GM19372 (cell line): ENCODE measurements at regions not wholly inside any gene's neighbourhood (a gene's known extent, or its start where the extent isn't known, plus 50 kb on each side); places are given as distances from the start of the nearest gene placed in this dataset.
"Not testable (repeated sequence)": the region's sequence is repeated elsewhere in the genome, so short reads cannot be mapped to it uniquely, and the experiment has no call there.

Source experiments
- ATAC-seq: cut with Tn5 transposase; IDR thresholded peaks from one replicate; pipeline ENCODE4 v1.9.1; 2021; ENCODE audit warnings: mild to moderate bottlenecking, low read depth, moderate library complexity; ENCODE audit not compliant: unreplicated experiment

DNA sequence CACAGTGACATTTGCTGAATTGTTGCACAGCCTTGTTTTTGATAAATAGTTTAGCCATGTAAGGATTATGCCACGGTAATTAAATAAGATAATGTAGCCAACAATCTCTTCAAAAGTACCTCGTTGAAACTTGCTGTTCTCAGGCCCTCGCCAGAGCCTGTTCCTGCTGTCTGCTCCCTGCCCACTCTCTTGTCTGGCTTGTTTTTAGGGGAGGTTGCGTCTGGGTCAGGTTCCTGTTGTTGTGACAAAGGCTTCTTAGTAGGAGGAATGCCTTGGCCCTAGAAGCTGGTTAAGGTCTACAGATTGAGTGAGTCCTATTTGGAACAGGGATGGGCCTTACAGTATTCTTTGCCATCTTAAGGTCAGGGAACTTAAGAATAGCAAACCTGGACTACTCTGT, 294.0 kb upstream of the NOTCH2NLA start:
- not testable (repeated sequence) for ATAC-seq

DNA sequence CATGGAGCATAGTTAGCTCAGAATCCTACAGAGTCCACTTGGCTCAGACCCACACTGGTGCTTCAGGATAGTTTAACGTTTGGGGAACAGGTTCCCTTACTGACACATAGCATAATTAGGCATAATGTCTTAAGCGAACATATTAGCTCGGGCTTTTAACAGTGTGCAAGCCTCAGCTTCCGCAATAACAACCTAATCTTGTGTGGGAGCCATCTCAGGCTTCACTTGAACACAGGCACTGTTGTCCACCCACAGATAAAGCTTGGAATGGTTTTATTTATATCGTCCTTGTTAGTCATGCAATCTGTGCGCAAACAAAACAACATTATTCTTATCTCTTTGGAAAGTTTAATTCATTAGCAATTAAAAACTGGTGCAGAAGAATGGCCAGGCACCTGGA, 293.5 kb upstream of the NOTCH2NLA start:
- ATAC-seq: not testable (repeated sequence)

DNA sequence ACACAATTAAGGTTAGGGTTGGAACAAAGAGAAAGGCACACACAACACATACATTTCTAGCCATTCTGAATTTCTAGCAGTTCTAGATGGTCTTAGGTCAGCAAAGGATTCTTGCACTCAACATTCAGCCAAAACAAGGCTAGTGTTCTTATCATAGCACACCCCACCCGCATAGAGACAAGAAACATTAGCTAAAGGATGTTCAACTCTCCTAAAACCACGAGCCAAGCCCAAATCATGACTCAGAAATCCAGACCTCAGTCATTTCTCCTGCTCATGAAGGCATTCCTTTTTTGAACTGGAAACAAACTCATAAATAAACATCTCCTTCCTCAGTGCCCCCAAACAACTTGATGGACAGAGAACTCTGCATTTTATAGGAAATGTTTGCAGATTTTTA, 293.0 kb upstream of the NOTCH2NLA start:
- ATAC-seq: not testable (repeated sequence)

DNA sequence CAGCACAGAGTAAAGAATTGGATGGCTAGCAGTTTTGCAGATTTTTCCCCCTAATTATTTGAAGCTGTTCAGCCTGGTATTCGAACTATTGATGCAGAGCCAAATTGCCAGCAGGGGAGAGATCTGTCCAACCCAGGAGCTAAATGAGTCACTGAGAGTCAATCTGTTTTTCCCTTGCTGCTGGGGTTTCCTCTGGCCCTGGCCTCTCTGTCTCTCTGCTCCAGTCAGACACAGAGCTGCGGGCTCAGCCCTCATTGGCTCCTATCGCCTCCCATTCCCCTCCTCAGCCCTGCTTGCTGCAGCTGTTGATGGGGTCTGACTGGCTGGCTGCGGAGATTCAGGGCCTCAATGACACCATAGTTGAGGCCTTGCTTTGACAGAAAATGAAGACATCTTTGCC, 284.9 kb upstream of the NOTCH2NLA start:
- ATAC-seq: not testable (repeated sequence)

DNA sequence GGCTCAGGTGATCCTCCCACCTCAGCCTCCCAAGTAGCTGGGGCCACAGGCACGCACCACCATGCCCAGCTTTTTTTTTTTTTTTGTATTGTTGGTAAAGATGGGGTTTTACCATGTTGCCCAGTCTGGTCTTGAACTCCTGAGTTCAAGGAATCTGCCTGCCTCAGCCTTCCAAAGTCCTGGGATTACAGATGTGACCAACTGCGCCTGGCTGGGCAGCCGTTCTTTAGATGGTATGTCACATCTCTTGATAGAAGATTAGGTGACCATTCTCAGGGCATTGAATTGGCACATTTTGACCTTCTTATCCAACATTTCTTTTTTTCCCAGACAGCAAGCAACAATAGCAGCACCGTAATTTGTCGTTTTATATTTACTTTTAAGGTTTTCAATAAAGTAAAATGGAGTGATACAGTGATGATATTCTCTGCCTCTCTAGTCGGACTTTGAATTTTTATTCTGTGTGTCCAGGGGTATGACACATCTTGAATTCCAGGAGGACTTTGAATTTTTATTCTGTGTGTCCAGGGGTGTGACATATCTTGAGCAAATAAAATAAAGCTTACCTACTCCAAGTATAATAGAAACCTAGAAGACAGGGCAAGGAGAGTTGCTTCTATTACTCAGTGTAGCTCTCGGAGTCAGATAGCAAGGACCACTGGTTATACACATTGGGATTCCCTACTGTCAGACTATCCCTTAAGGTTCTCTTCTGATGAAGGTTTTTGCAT, 282.4 kb upstream of the NOTCH2NLA start:
- ATAC-seq: not testable (repeated sequence)

DNA sequence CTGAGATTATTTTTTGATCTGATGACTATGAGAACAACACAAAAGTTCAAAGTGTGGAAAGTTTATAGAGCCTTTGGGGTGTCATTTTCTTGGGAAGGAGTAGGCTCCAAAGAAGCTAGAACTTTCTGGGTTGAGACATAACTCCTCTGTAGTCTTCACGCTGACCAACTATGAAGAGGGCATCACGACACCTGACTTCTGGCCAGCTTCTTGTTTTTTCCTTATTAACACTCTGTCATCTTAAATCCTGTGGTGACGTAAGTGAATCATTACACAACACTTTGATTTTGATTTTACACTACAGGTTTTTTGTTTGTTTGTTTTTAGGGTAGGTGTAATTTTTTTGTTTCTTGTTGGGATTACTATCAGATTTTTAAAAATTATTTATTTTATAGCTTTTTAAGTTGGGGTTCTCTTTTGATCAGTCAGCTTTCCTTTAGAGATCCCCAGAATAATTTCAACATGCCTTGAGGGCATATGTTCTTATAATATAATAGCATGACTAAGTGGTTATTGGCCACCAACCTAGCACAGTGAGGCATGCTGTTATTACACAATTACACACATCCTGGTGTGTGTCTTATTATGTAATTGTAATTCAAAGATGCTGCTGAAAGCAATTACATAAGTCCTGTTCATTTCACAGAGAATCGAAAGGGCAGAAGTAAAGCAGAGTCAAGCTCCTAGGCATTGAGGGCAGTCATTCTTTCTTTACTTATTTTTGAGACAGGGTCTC, 281.6 kb upstream of the NOTCH2NLA start:
- not testable (repeated sequence) for ATAC-seq

DNA sequence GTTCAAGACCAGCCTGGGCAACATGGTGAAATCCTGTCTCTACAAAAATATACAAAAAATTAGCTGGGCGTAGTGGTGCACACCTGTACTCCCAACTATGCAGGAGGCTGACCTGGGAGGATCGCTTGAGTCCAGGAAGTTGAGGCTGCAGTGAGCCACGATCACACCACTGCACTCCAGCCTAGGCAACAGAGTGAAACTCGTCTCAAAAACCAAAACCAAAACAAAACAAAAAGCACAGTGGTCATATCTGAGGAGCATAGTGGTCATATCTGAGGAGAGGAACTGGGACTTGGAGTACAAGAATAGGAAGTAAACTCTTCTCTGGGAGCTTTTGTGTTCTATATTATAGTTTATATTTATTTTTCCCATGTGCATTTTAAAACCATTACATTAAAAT, 275.3 kb upstream of the NOTCH2NLA start:
- ATAC-seq: not testable (repeated sequence)

DNA sequence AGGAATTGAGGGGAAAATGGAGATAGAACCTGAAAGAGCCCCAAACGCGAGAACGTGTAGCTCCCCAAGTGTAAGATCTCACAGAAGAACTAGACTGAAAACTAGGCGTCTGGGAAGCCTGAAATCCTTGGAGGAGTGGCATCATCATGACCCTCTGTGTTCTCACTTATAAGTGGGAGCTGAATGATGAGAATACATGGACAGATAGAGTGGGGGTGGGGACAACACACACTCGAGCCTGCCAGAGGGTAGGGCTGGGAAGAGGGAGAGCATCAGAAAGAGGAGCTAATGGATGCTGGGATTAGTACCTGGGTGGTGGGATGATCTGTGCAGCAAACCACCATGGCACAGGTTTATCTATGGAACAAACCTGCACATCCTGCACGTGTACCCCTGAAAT, 258.7 kb upstream of the NOTCH2NLA start:
- ATAC-seq: not testable (repeated sequence)

DNA sequence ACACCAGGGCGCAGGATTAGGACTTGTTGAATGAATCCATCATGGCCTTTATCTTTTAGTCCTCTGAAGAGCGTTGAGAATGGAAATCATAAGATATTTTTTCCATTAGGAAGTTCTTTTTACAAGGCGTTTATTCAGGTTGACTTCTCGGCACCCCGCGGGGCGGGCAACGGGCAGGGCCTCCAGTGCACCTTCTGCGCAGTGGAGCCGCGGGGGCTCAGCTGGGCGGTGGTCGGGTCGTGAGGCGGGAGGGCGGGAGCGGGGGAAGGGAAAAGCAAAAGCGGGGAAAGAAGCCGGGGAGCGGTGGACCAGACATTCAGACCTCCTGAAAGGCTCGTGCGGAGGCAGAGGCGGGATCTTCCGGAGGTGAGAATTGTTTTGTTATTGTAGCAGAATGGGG, 258.3 kb upstream of the NOTCH2NLA start:
- not testable (repeated sequence) for ATAC-seq

DNA sequence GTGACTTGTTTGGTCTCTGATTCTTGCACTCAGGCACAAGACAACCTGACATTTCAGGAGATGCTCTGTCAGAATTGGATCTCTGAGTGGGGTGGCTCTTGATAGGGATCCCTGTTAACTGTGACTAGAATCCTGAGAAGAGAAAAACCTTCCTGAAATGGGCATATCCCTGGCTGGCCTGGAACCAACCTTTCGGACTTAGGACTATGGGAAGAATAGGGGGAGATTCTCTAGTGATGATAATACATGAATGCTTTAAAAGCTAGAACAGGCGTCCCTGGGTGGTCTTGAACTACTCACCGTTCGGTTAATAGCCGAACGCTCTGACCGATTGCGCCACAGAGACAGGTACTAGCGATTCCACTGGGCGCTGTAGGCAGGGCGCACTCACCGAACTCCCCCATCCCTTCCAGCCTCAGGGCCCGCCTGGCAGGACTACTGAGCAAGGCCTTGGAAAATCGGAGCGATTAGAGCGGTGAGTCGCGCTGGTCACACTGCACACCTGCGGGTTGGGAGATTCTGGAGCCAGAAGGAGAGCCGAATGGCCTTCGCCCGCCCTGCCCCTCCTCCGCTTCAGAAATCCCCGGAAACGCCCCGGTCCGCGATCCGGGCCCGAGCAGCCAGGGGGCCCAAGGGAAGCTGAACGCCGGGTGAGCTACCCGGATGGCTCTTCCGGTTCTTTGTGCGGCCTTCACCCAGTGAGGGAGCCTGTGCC, 257.6 kb upstream of the NOTCH2NLA start:
- ATAC-seq: not testable (repeated sequence)

DNA sequence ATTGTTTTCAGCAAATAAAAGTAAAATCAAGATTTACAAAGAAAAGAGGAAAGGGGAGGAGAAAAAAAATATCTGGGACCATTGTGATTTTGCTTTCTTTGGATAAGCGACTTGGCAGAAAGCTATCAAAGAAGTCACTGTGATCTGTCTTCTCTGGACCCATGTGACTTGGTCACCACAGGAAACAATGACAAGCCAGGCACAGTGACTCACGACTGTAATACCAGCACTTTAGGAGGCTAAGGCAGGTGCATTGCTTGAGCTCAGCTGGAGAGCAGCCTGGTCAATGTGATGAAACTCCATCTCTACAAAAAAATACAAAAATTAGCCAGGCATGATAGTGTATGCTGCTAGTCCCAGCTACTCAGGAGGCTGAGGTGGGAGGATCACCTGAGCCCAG, 255.4 kb upstream of the NOTCH2NLA start:
- not testable (repeated sequence) for ATAC-seq

DNA sequence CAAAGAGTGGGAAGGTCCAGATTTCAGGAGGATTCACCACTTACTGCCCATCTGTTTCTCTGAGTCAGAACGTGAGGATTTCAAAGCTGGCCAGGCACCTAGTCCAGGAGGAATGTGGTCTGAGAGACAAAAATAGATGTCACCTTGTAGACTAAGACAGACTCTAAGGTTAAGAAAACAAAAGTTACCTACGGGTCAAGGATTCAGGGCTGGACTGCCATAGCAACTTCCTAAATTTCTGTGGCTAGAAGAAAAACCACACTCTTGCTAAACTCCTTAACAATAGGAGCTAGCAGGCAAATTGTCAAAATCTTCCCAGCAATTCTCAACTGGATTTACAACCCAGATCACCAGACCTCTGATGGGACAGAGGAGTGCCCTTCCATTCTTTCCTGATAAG, 250.4 kb upstream of the NOTCH2NLA start:
- not testable (repeated sequence) for ATAC-seq

DNA sequence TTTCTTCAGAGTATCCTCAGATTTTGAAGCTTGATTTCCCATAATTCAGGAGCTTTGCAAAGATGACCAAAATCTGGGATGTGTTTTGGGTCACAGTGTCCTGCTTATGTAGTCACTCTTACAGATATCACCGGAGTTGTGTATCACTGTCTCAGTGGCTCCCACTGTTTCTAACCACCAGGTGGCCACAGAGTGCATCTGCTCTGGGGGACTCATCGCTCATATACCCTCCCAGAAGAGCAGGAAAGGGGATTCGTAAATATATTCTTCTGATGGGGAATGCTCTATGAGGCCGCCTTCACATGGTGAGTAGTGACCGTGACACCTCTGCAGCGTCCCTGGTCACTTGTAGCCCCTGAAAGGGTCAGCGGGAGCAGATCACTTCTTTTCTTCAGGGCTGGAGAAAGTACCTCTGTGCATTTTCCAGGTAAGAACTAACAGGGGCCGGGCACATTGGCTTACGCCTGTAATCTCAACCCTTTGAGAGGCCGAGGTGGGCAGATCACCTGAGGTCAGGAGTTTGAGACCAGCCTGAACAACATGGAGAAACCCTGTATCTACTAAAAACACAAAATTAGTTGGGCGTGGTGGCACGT, 249.4 kb upstream of the NOTCH2NLA start:
- not testable (repeated sequence) for ATAC-seq

DNA sequence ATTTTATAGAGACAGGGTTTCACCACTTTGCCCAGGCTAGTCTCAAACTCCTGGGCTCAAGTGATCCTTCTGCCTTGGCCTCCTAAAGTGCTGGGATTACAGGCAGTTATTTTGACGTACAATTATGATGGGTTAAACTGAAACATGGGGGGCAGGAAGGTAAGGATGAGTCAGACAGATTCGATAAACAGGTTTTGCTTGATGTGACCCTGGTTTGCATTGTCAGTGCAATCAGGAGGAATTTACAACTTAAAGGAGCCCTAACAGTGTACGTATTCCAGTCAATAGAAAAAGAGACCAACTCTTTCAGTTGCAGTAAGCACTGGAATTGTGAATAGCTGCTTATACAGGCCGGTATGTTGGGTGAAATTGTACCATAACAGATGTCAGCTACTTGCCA, 246.3 kb upstream of the NOTCH2NLA start:
- not testable (repeated sequence) for ATAC-seq

DNA sequence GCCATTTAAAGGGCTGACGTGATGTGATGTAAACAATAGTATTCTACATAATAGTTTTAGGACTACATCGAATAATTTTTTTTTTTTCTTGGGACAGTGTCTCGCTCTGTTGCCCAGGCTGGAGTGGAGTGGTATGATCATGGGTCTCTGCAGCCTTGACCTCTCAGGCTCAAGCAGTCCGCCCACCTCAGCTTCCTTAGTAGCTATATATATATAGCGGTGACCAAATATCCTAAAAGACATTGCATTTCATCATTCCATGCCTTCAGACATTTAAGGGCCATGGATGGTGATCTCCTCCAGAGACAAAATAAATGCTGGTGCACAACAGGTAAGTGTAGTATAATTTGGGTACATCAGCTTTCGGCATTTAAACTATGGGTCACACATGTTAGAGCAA, 245.4 kb upstream of the NOTCH2NLA start:
- ATAC-seq: not testable (repeated sequence)

DNA sequence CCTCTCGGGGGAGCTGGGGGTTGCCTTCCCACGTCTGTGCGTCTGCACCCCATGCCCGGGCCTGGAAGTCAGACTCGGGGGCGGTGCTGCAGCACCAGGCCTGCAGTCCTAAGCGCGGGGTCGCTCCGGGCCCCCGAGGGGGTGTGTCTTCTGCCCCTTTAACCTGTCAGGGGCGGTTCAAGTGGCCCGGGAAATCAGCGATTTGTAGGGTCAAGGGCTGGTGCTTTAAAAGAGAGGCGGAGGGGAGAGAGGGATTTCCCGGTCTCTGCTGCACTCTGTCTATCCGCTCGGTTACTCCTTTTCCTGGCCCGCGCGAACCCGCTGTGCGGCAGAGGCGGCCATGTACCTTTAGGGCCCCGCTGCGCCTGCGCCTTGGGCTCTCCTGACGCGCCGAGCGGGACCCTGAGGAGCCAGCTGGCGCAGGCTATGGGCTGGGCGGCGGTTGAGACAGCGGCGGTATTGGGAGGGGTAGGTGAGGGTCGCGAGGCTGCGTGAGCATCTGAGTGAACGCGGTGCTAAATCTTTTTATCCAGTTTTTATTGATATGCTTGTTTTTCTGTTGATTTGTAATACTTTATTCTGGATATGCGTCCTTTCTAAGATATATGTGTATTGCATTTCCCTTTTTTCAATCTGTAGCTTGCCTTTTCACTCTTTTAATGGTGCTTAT, 243.5 kb upstream of the NOTCH2NLA start:
- not testable (repeated sequence) for ATAC-seq

DNA sequence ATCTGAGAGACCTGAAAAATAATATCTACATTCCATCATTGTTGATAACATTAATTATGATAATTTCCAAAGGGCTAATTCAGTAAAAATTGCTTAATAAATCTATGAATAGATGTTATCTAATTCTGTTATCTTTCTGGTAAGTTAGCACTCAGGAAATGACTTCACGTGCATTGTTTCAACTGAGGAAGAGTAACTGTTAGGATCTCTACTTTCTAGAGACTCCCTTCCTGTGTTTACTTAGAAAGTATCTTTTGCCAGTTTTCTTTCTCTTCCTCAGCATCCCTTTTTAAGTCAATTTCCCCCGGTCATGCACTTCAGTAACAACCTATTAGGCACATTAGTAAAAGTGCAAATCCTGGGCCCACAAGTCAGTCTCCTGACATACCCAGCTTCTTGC, 231.1 kb upstream of the NOTCH2NLA start:
- not testable (repeated sequence) for ATAC-seq

DNA sequence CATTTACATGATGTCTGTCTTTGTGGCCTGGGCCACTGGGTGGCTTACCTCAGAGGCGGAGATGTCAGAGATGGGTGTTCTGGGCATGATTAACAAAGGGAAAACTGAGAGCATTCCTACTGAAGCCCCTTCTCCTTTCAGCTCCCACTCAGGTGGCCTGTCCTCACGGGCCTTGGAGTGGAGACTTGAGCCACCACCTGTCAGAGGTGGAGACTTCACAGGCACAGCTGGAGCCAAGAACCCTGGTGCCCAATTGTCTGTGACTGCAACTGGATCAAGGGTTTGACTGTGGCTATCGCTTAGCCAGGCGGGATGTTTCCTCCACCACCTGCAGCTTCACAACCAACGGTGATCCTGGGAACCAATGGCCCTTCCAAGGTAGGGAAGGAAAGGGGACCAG, 230.5 kb upstream of the NOTCH2NLA start:
- not testable (repeated sequence) for ATAC-seq

DNA sequence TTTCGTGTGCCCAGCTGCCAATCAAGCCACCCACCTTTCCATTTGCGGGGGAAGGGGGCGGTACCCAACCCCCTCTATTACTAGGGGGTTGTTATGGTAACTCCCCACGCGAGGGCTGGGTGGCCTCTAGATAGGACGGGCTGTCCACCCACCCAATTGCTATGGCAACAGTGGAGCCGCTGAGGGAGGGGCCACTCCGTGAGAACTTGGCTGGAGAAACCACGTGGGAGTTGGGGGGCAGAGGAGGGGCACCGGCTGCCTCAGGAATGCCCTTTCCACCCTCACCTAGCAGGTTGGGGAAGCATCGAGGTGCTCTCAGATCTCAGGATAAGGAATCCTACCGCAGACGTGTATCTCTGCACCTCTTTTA, 220.0 kb upstream of the NOTCH2NLA start:
- ATAC-seq: not testable (repeated sequence)

DNA sequence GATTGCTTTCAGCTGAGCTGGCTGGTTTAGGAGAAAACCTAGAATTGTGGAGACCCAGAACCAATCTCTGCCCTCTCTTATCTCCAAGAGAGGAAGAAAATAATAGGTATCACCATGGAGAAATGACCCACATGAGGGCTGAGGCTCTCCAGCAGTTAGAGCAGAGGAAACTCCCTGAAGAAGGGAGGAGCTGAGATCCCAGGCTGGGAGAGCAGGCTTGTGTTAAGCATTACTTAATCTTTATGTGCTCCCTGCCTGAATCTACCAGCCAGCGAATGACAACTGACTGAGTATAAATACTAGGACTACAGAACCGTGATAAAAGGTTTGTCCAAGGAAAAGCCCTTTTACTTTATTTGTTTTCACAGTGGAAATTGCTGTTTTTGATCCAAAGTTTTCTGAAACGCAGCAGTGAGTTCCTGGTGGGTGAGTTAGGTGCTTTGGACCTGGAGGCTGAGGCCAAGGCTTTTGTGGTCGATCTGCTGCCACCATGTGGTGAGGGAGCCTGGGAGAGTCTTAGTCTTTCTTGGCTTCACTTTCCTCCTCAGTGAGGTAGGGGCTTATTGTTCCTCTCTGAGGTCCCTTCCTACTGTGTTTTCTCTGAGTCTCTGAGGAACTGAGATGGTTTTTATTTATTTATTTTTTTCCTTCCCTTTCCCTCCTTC, 219.5 kb upstream of the NOTCH2NLA start:
- not testable (repeated sequence) for ATAC-seq
